GM19455 (cell line): ENCODE measurements at regions not wholly inside any gene's neighbourhood (a gene's known extent, or its start where the extent isn't known, plus 50 kb on each side); places are given as distances from the start of the nearest gene placed in this dataset.

ENCODE experiments used
- ATAC-seq: cut with Tn5 transposase; IDR thresholded peaks from one replicate; pipeline ENCODE4 v1.9.1; 2021; ENCODE audit not compliant: unreplicated experiment

- ATAC-seq: no peak
Observed at GRCh38 chr14:65243766-65244442, 141.6 kb upstream of the MAX start.

GRCh38 chr14:65249471-65250161, 147.3 kb upstream of the MAX start:
- no peak for ATAC-seq

- ATAC-seq: no peak
Observed at GRCh38 chr14:65250162-65250495, 147.8 kb upstream of the MAX start.

- no peak for ATAC-seq
Observed at GRCh38 chr14:65251213-65251612, 148.9 kb upstream of the MAX start.

GRCh38 chr14:65252482-65253255, 150.4 kb upstream of the MAX start:
- no peak for ATAC-seq

GRCh38 chr14:65255029-65255545, 152.8 kb upstream of the MAX start:
- no peak for ATAC-seq

GRCh38 chr14:65255583-65256461, 153.5 kb upstream of the MAX start:
- no peak for ATAC-seq

- ATAC-seq: no peak
Observed at GRCh38 chr14:65256714-65257113, 154.4 kb upstream of the MAX start.

GRCh38 chr14:65257425-65257824, 155.1 kb upstream of the FUT8 start:
- no peak for ATAC-seq

GRCh38 chr14:65258391-65258790, 154.1 kb upstream of the FUT8 start:
- no peak for ATAC-seq

- no peak for ATAC-seq
Observed at GRCh38 chr14:65259000-65259399, 153.5 kb upstream of the FUT8 start.

GRCh38 chr14:65260786-65261185, 151.7 kb upstream of the FUT8 start:
- no peak for ATAC-seq

- ATAC-seq: no peak
Observed at GRCh38 chr14:65261425-65261920, 151.1 kb upstream of the FUT8 start.

- ATAC-seq: no peak
Observed at GRCh38 chr14:65261946-65262345, 150.6 kb upstream of the FUT8 start.

- no peak for ATAC-seq
Observed at GRCh38 chr14:65263177-65263788, 149.2 kb upstream of the FUT8 start.

GRCh38 chr14:65267856-65268255, 144.7 kb upstream of the FUT8 start:
- ATAC-seq: no peak

- no peak for ATAC-seq
Observed at GRCh38 chr14:65268594-65268993, 143.9 kb upstream of the FUT8 start.

GRCh38 chr14:65269732-65270131, 142.8 kb upstream of the FUT8 start:
- no peak for ATAC-seq

- ATAC-seq: no peak
Observed at GRCh38 chr14:65277027-65277426, 135.5 kb upstream of the FUT8 start.

- ATAC-seq: no peak
Observed at GRCh38 chr14:65277580-65278270, 134.8 kb upstream of the FUT8 start.
